IMR-90 (cell line): ENCODE measurements at regions not wholly inside any gene's neighbourhood (a gene's known extent, or its start where the extent isn't known, plus 50 kb on each side); places are given as distances from the start of the nearest gene placed in this dataset.
"Not testable (repeated sequence)": the region's sequence is repeated elsewhere in the genome, so short reads cannot be mapped to it uniquely, and the experiment has no call there.

Source experiments
- ATAC-seq: fragments of 200-7000 bp; cut with Tn5 transposase; 2 replicates; pipeline ENCODE4 v1.9.1; 2020; ENCODE audit warnings: low read depth, mild to moderate bottlenecking, moderate library complexity
- BruUV-seq: library from RNA; stranded (reverse); fragments of 400-500 nt; replicated peaks from 2 replicates; lab custom pipeline; 2021; lab: Mats Ljungman, UMichigan
- CTCF ChIA-PET: fragments of 300-600 bp; formaldehyde crosslinking; extraction: SDS; loops from one replicate; lab custom pipeline; 2021; ENCODE audit warnings: antibody characterized with exemption; lab: Yijun Ruan, JAX
- POLR2A ChIA-PET: fragments of 300-600 bp; sonication (Branson Sonifier 250); formaldehyde crosslinking; loops from one replicate; lab custom pipeline; 2022; ENCODE audit warnings: antibody characterized with exemption; ENCODE audit not compliant: unreplicated experiment; lab: Charles Lee
- DNase-seq: peaks from one replicate; pipeline ENCODE4 v3.0.0; 2013
- H2AFZ ChIP-seq: replicated peaks from 2 replicates; pipeline ENCODE3; 2013; ENCODE audit warnings: low read length, mild to moderate bottlenecking; ENCODE audit not compliant: poor library complexity
- H2AK5ac ChIP-seq: 2 replicates; pipeline ENCODE4 v1.6.1; 2013; ENCODE audit warnings: low read depth, low read length, inconsistent platforms
- H2AK9ac ChIP-seq: replicated peaks from 2 replicates; pipeline ENCODE3; 2013; ENCODE audit warnings: mild to moderate bottlenecking, low read depth, low read length, moderate library complexity; ENCODE audit not compliant: poor library complexity
- H2BK120ac ChIP-seq: 2 replicates; pipeline ENCODE4 v1.6.1; 2013; ENCODE audit warnings: low read depth, low read length, inconsistent platforms
- H2BK15ac ChIP-seq: 3 replicates; pipeline ENCODE4 v1.6.1; 2013; ENCODE audit warnings: low read depth, low read length, inconsistent platforms
- H2BK20ac ChIP-seq: 2 replicates; pipeline ENCODE4 v1.6.1; 2013; ENCODE audit warnings: low read depth, mild to moderate bottlenecking, inconsistent platforms, low read length, moderate library complexity
- H2BK5ac ChIP-seq: 2 replicates; pipeline ENCODE4 v1.6.1; 2013; ENCODE audit warnings: mild to moderate bottlenecking, low read depth, low read length, inconsistent platforms; ENCODE audit not compliant: poor library complexity, severe bottlenecking
- H3K14ac ChIP-seq: replicated peaks from 2 replicates; pipeline ENCODE4 v1.6.1; 2013; ENCODE audit warnings: low read depth, low read length, inconsistent platforms
- H3K18ac ChIP-seq: 2 replicates; pipeline ENCODE4 v1.6.1; 2013; ENCODE audit warnings: low read depth, low read length, control low read depth
- H3K23ac ChIP-seq: 2 replicates; pipeline ENCODE4 v1.6.1; 2013; ENCODE audit warnings: low read depth, low read length, inconsistent platforms
- H3K27ac ChIP-seq: 2 replicates; pipeline ENCODE4 v1.5.1; 2013; ENCODE audit warnings: mild to moderate bottlenecking, control low read depth, low read length; ENCODE audit not compliant: insufficient read depth
- H3K27me3 ChIP-seq: 2 replicates; pipeline ENCODE4 v1.6.1; 2013; ENCODE audit warnings: low read length; ENCODE audit not compliant: control insufficient read depth, insufficient read depth
- H3K36me3 ChIP-seq: 2 replicates; pipeline ENCODE4 v1.6.1; 2013; ENCODE audit warnings: low read length, mixed read lengths; ENCODE audit not compliant: control insufficient read depth, insufficient read depth
- H3K4ac ChIP-seq: 2 replicates; pipeline ENCODE4 v1.6.1; 2013; ENCODE audit warnings: low read depth, low read length, inconsistent platforms
- H3K4me1 ChIP-seq: 2 replicates; pipeline ENCODE4 v1.6.1; 2013; ENCODE audit warnings: low read length, mixed read lengths; ENCODE audit not compliant: control insufficient read depth, insufficient read depth
- H3K4me2 ChIP-seq: 2 replicates; pipeline ENCODE4 v1.6.1; 2013; ENCODE audit warnings: low read depth, mild to moderate bottlenecking, control low read depth, low read length, moderate library complexity
- H3K4me3 ChIP-seq: 2 replicates; pipeline ENCODE4 v1.5.1; 2013; ENCODE audit warnings: low read depth, mild to moderate bottlenecking, control low read depth, low read length, moderate library complexity; ENCODE audit not compliant: insufficient read depth
- H3K56ac ChIP-seq: 2 replicates; pipeline ENCODE4 v1.6.1; 2013; ENCODE audit warnings: low read length, inconsistent platforms; ENCODE audit not compliant: insufficient read depth; ENCODE audit errors: extremely low read depth
- H3K79me1 ChIP-seq, 2 experiments: 2 replicates each; pipeline ENCODE4 v1.6.1; 2013; ENCODE audit warnings: low read length in 2 of 2, inconsistent platforms in 1 of 2, low read depth in 1 of 2
- H3K9ac ChIP-seq: 2 replicates; pipeline ENCODE4 v1.6.1; 2013; ENCODE audit warnings: low read depth, low read length, control low read depth
- H3K9me1 ChIP-seq: 2 replicates; pipeline ENCODE4 v1.6.1; 2013; ENCODE audit warnings: low read length, inconsistent platforms; ENCODE audit not compliant: insufficient read depth
- H3K9me3 ChIP-seq: 2 replicates; pipeline ENCODE4 v1.6.1; 2013; ENCODE audit warnings: low read length; ENCODE audit not compliant: control insufficient read depth, insufficient read depth
- H4K20me1 ChIP-seq: 2 replicates; pipeline ENCODE4 v1.6.1; 2013; ENCODE audit warnings: low read length, inconsistent platforms; ENCODE audit not compliant: insufficient read depth
- H4K5ac ChIP-seq: 2 replicates; pipeline ENCODE4 v1.6.1; 2013; ENCODE audit warnings: mild to moderate bottlenecking, low read depth, low read length, control low read depth
- H4K8ac ChIP-seq, 2 experiments: 2 replicates each; pipeline ENCODE4 v1.6.1; 2013; ENCODE audit warnings: low read depth in 2 of 2, low read length in 2 of 2, control low read depth in 1 of 2, inconsistent platforms in 1 of 2
- H4K91ac ChIP-seq: 2 replicates; pipeline ENCODE4 v1.6.1; 2013; ENCODE audit warnings: low read depth, low read length, inconsistent platforms; ENCODE audit not compliant: insufficient read depth
- CHD1 ChIP-seq: IDR thresholded peaks from 2 replicates; pipeline ENCODE4 v1.6.1; 2012; ENCODE audit warnings: low read depth, low read length, improper control_type of control experiment
- WGBS, 2 experiments: methylation state at CpG; one replicate each; pipeline versions ENCODE4 v1.1.5 to v1.1.7; 2013; ENCODE audit warnings: missing lambda C conversion rate in 2 of 2; ENCODE audit not compliant: insufficient read length in 1 of 2; ENCODE audit errors: extremely low coverage in 2 of 2; 5-methylcytosine and 5-hydroxymethylcytosine counted together
- dilution Hi-C: fragments of 300-500 bp; cut with HindIII; formaldehyde crosslinking; loops from one replicate; pipeline ENCODE4 v1.14.3; 2018; ENCODE audit warnings: low sequenced_read_pairs; ENCODE audit not compliant: unreplicated experiment
- in situ Hi-C: fragments of 300-500 bp; cut with MboI; formaldehyde crosslinking; loops from 3 replicates; pipeline ENCODE4 v1.14.3; 2019; ENCODE audit warnings: low sequenced_read_pairs, inconsistent platforms, mixed read lengths
- intact Hi-C: fragments of 100-400 bp; cut with micrococcal nuclease; formaldehyde crosslinking; loops from 2 replicates; pipeline ENCODE4 v1.10.0; 2022

DNA sequence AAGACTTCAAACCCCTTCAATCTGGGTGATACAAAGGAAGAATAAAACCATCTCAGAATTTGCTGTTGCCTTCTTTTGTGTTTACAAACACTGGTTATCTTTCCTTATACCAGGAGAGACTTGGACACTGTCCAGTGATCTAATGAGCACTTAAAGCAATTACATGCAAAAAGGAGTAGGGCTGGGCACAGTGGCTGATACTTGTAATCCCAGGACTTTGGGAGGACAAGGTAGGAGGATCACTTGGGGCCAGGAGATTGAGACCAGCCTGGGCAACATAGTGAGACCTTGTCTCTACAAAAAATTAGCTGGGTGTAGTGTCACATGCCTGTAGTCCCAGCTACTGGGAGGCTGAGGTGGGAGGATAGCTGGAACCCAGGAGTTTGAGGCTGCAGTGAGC, 95.7 kb upstream of the DRD5 start:
- Histone ChIP-seq H3K4me3 (no peak overlapping the region), H3K36me3 (no peaks in the 10 kb centered on the region), H2BK15ac (no peak overlapping the region), H3K4me1 (no peaks in the 10 kb centered on the region), H2AK5ac (no peak overlapping the region), H2AFZ (no peak overlapping the region), H4K8ac (no peak overlapping the region), H2BK120ac (no peak overlapping the region), H4K91ac (no peak overlapping the region), H3K4ac (no peak overlapping the region), H3K79me1 (no peaks in the 10 kb centered on the region), H3K9me1 (no peaks in the 10 kb centered on the region), H4K5ac (no peak overlapping the region), H3K56ac (no peak overlapping the region), H2AK9ac (no peak overlapping the region), H3K23ac (no peak overlapping the region), H3K27ac (no peak overlapping the region), H3K18ac (no peak overlapping the region), H3K9me3 (0 out of 2 replicates have a peak, but pooled peaks cover 2% of the 10 kb centered on the region), H2BK20ac (no peak overlapping the region), H3K27me3 (no peaks in the 10 kb centered on the region), H3K4me2 (no peak overlapping the region), H2BK5ac (no peak overlapping the region), H3K14ac (no peak overlapping the region), H4K20me1 (no peaks in the 10 kb centered on the region), H3K9ac (no peak overlapping the region)
- in situ Hi-C loops (no loop called here), intact Hi-C loops (no loop called here), dilution Hi-C loops (no loop called here)
- POLR2A ChIA-PET: no interaction called here
- TF ChIP-seq CHD1: no peak
- BruUV-seq: no TSS peak
- CTCF ChIA-PET: no interaction called here
- no peak for ATAC-seq
- no peak for DNase-seq

GRCh38 chr4:9690636-9691237, 90.7 kb upstream of the DRD5 start:
- H2BK20ac ChIP-seq, H3K18ac ChIP-seq, H3K14ac ChIP-seq, H3K9me3 ChIP-seq, POLR2A ChIA-PET, H3K9me1 ChIP-seq, ATAC-seq, H4K5ac ChIP-seq, H3K23ac ChIP-seq, H3K4me1 ChIP-seq, H2BK120ac ChIP-seq, H3K27me3 ChIP-seq, H4K20me1 ChIP-seq, H2AK5ac ChIP-seq, CTCF ChIA-PET, H2AFZ ChIP-seq, H4K91ac ChIP-seq, H3K27ac ChIP-seq, H3K9ac ChIP-seq, H3K4me3 ChIP-seq, H4K8ac ChIP-seq, in situ Hi-C loops, H3K56ac ChIP-seq, BruUV-seq, H2AK9ac ChIP-seq, H3K36me3 ChIP-seq, H3K4me2 ChIP-seq, intact Hi-C loops, dilution Hi-C loops, H2BK15ac ChIP-seq, H3K4ac ChIP-seq, H2BK5ac ChIP-seq, DNase-seq, H3K79me1 ChIP-seq: not testable (repeated sequence)
- WGBS, 2 experiments: 6% methylated on average over 2 of the region's 9 CpGs; no CpG with 5 or more reads in 1 of the 2 experiments
